Activated CD8-positive, alpha-beta T cell treated with anti-CD3 and anti-CD28 coated beads for 36 hours (primary cell): ENCODE measurements at regions not wholly inside any gene's neighbourhood (a gene's known extent, or its start where the extent isn't known, plus 50 kb on each side); places are given as distances from the start of the nearest gene placed in this dataset.

Experiments
- ATAC-seq: fragments of 200-7000 bp; cut with Tn5 transposase; one replicate; pipeline ENCODE4 v1.10.0; 2021; ENCODE audit warnings: mild to moderate bottlenecking, moderate library complexity
- CTCF ChIA-PET: fragments of 350-600 bp; sonication (Branson Sonifier 250); formaldehyde crosslinking; loops from one replicate; lab custom pipeline; 2021; ENCODE audit warnings: antibody characterized with exemption; lab: Charles Lee
- POLR2A ChIA-PET: fragments of 350-600 bp; sonication (Branson Sonifier 250); formaldehyde crosslinking; loops from one replicate; lab custom pipeline; 2021; ENCODE audit warnings: antibody characterized with exemption; lab: Charles Lee
- DNase-seq: peaks from one replicate; pipeline ENCODE4 v3.0.0-alpha.2; 2020
- H3K27ac Mint-ChIP-seq: one replicate; pipeline ENCODE4 v1.8.0; 2021; ENCODE audit warnings: mild to moderate bottlenecking, mixed read lengths
- H3K27me3 Mint-ChIP-seq: one replicate; pipeline ENCODE4 v1.8.0; 2021; ENCODE audit warnings: mixed read lengths
- H3K36me3 Mint-ChIP-seq: one replicate; pipeline ENCODE4 v1.8.0; 2021; ENCODE audit warnings: low read depth, mixed read lengths
- H3K4me1 Mint-ChIP-seq: one replicate; pipeline ENCODE4 v1.8.0; 2021; ENCODE audit warnings: low read depth, mixed read lengths
- H3K4me3 Mint-ChIP-seq: one replicate; pipeline ENCODE4 v1.8.0; 2021; ENCODE audit warnings: mild to moderate bottlenecking, moderate library complexity, mixed read lengths
- H3K9me3 Mint-ChIP-seq: one replicate; pipeline ENCODE4 v1.8.0; 2021; ENCODE audit warnings: mixed read lengths
- intact Hi-C: fragments of 100-400 bp; cut with micrococcal nuclease; formaldehyde crosslinking; loops from one replicate; pipeline ENCODE4 v1.10.0; 2022
- TF ChIP-seq, protein P1 (sequence below): fragments of 200-600 bp; IDR thresholded peaks from one replicate; pipeline ENCODE4 v1.8.0; 2022; ENCODE audit warnings: antibody characterized with exemption, mild to moderate bottlenecking

DNA sequence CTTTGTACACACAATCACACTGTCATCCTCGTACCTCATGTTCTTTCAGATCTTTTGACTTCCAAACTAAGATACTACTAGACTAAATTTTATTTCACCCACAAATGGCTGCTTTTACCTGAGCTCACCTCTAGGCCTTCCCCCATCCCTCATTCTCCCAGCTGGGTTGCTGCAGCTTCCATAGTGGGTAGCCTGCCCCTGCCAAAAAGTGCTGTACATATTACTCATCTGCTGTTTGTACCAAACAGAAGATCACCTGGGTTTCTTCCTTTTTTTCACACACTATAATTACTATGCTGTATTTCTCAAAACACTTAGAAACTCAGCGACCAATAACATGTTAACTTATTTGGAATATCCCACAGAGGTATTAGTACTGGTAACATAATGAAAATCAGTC lies 267.6 kb upstream of the PRDM1 start:
- Mint-ChIP-seq H3K4me1 (peaks cover 14% of the 10 kb centered on the region), H3K27me3 (peaks cover 6% of the 10 kb centered on the region), H3K27ac (no peak overlapping the region), H3K9me3 (no peaks in the 10 kb centered on the region), H3K36me3 (no peaks in the 10 kb centered on the region), H3K4me3 (no peak overlapping the region)
- no peak for DNase-seq
- TF ChIP-seq, protein P1, sequence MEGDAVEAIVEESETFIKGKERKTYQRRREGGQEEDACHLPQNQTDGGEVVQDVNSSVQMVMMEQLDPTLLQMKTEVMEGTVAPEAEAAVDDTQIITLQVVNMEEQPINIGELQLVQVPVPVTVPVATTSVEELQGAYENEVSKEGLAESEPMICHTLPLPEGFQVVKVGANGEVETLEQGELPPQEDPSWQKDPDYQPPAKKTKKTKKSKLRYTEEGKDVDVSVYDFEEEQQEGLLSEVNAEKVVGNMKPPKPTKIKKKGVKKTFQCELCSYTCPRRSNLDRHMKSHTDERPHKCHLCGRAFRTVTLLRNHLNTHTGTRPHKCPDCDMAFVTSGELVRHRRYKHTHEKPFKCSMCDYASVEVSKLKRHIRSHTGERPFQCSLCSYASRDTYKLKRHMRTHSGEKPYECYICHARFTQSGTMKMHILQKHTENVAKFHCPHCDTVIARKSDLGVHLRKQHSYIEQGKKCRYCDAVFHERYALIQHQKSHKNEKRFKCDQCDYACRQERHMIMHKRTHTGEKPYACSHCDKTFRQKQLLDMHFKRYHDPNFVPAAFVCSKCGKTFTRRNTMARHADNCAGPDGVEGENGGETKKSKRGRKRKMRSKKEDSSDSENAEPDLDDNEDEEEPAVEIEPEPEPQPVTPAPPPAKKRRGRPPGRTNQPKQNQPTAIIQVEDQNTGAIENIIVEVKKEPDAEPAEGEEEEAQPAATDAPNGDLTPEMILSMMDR, result no peak
- ChIA-PET POLR2A (no interaction called here), CTCF (no interaction called here)
- intact Hi-C loops, result no loop called here
- no peak for ATAC-seq

DNA sequence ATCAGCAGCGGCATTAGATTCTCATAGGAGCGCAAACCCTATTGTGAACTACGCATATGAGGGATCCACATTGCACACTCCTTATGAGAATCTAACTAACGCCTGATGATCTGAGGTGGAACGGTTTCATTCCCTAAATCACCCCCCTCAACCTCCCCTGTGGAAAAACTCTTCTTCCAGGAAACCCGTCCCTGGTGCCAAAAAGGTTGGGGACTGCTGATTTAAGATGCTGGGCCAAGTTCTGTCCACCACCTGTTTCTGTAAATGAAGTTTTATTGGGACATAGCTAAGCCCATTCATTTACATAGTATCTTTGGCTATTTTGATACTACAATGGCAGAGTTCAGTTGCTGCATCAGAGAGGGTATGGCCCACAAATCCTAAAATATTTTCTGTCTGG lies 268.2 kb upstream of the PRDM1 start:
- Mint-ChIP-seq H3K4me1 (peaks cover 14% of the 10 kb centered on the region), H3K36me3 (no peaks in the 10 kb centered on the region), H3K27ac (no peak overlapping the region), H3K4me3 (no peak overlapping the region), H3K9me3 (no peaks in the 10 kb centered on the region), H3K27me3 (peaks cover 6% of the 10 kb centered on the region)
- ChIA-PET CTCF (no interaction called here), POLR2A (no interaction called here)
- intact Hi-C loops, result no loop called here
- TF ChIP-seq, protein P1, result no peak
- DNase-seq (no peak), ATAC-seq (no peak)

DNA sequence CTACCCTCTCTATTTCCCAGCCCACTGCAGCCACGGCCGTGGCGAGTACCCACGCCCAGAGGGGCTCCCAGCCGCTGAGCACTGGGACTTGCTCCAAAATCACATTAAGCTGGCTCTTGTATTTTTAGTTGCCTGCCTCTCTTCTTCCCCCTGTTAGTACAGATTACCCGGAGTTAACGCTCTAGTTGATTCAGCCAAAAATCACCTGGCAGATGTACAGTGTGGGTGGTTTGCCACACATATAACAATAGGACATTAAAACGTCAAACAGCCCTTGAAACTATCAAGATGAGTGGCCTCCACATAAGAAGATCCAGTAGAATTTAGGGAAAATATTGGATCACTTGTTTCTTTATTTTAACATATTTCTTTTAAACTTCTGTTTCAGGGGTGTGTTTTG lies 268.8 kb upstream of the PRDM1 start:
- H3K9me3 Mint-ChIP-seq, result no peaks in the 10 kb centered on the region
- H3K4me3 Mint-ChIP-seq, result no peak overlapping the region
- no peaks in the 10 kb centered on the region for H3K36me3 Mint-ChIP-seq
- intact Hi-C loops, result no loop called here
- no peak overlapping the region for H3K27ac Mint-ChIP-seq
- TF ChIP-seq, protein P1, result no peak
- DNase-seq, result no peak
- H3K27me3 Mint-ChIP-seq, result peaks cover 9% of the 10 kb centered on the region
- ATAC-seq, result no peak
- CTCF ChIA-PET, result no interaction called here
- POLR2A ChIA-PET, result no interaction called here
- H3K4me1 Mint-ChIP-seq, result peaks cover 14% of the 10 kb centered on the region

DNA sequence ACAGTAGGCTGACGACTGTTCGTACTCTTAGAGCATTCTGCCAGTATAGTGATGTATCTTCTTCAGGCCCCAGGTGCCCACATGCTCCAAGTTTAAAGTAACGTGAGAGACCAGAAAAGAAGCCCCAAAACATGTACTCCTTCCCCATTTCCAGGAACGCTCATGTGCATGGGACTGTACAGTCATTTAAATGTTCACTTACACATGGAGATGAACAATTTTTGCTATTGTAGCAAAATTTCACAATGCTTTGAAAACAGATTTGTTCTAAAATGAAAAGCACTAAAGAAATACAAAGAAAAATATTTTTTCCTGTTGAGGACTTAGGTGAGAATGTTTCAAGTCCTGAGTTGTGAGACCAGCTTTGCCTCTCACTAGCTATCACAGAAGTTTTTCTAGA lies 269.3 kb upstream of the PRDM1 start:
- POLR2A ChIA-PET, result interaction anchor here (0.6 kb wide), 1 partner anchor 1458 kb away, joined by 3 read pairs; no protein-coding TSS in a partner anchor
- intact Hi-C loops, result no loop called here
- no peaks in the 10 kb centered on the region for H3K36me3 Mint-ChIP-seq
- peaks cover 14% of the 10 kb centered on the region for H3K4me1 Mint-ChIP-seq
- TF ChIP-seq, protein P1, result no peak
- CTCF ChIA-PET, result no interaction called here
- no peaks in the 10 kb centered on the region for H3K9me3 Mint-ChIP-seq
- H3K27me3 Mint-ChIP-seq, result peaks cover 9% of the 10 kb centered on the region
- H3K4me3 Mint-ChIP-seq, result no peak overlapping the region
- ATAC-seq (no peak), DNase-seq (no peak)
- no peak overlapping the region for H3K27ac Mint-ChIP-seq

DNA sequence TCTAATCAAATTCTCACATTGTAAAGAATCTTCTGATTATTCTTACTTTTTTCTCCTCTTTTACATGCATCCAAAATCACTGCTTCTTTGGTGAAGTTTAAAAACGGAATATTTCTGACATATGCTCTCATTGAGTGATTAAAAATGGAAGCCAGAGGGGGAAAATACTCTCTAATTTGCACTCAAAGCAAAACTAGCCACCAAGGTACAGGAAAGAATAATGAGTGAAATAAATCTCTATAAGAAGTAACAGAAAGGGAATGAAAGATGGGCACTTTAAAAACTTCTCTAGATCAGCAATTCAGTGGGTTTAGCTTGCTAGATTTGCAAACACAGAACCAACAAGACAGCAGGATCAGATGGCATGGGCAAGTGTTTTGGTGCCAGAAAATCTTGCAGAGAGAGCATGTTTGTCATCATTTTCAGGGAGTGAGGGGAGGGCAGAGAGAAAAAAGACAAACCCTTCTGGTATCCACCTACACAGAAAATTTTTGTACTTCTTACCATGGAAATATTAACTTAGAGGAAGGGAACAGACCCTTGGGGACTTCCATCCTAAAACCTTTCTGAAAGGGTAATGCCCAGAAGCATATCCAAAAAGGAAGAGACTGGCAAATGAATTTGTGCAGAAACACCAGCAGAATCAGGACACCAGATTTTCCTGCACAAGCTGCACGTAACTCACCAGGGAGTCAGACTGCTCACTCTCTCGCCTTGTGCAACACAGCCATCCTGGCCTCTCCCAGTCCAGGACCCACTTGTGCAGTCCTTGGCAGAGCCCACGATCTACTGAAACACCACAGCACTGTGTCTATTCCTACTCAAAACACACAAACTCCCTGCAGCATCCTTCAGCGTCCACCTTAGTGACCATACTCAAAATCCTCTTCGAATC lies 270.2 kb upstream of the PRDM1 start:
- no peaks in the 10 kb centered on the region for H3K9me3 Mint-ChIP-seq
- H3K27ac Mint-ChIP-seq, result no peak overlapping the region
- intact Hi-C loops, result no loop called here
- no peak for ATAC-seq
- TF ChIP-seq, protein P1, result no peak
- POLR2A ChIA-PET, result no interaction called here
- no peak for DNase-seq
- peaks cover 9% of the 10 kb centered on the region for H3K27me3 Mint-ChIP-seq
- peaks cover 14% of the 10 kb centered on the region for H3K4me1 Mint-ChIP-seq
- no peak overlapping the region for H3K4me3 Mint-ChIP-seq
- H3K36me3 Mint-ChIP-seq, result no peaks in the 10 kb centered on the region
- CTCF ChIA-PET, result no interaction called here
